ENCODE measurements at regions not wholly inside any gene's neighbourhood (a gene's known extent, or its start where the extent isn't known, plus 50 kb on each side); places are given as distances from the start of the nearest gene placed in this dataset.

DNA sequence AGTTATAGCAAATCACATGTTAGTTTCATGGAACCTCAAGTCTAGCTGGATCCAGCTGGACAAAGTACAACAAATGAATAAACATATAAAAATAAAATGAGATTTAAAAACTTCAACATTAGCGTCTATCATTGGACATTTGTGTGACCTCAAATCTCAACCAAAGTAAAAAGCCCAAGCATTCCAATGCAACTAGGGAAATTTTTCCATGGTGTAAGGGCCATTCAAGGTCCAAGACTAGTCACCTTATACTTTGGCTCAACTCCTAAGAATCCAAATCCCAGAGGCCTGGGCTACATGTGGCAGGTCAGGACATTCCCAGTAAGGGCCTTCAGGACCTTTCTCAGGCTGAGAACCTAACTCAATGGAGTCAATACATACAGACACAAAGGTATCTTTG is 137.4 kb upstream of the DMAC1 start:
- DNase-seq = no peak

- DNase-seq = peak; percentile 1
Measured at GRCh38 chr9:7936163-7936562, 136.6 kb upstream of the DMAC1 start.

DNA sequence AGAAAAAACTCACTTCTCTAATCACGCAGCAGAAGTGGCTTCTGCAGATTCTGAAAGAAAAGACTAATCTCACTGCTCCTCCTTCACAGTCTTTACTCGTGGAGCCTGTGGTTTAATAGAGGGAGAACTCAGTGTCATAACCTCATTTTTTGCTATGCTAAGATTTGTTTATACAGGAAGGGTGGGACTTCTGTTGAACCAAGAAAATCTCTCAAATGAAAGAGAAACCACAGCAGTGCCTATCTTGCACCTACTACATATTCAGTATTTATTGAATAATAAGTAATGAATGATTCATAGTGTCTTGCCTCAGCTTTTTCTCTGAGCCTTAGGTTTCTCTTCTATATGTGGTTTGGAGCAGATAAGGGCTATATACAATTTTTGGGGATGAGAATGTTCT is 136.1 kb upstream of the DMAC1 start:
- DNase-seq = no peak

DNA sequence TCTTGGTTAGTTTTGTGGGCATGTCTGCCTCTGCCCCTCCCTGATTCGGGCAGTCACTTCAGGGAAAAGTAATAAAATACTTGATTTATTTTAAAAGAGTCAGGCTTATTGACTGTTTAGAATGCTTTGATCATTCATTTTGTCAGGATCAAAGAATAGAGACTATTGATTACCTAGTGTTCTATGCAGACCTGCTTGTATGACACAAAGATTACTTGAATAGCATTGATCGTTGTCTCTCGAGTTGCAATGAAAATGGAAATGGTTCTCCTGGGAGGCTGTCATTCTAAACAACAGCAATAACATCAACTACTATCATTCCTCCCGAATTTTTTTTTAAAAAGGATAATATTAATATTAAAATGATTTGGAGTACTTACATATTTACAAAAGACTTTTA is 133.2 kb upstream of the DMAC1 start:
- DNase-seq = no peak

DNA sequence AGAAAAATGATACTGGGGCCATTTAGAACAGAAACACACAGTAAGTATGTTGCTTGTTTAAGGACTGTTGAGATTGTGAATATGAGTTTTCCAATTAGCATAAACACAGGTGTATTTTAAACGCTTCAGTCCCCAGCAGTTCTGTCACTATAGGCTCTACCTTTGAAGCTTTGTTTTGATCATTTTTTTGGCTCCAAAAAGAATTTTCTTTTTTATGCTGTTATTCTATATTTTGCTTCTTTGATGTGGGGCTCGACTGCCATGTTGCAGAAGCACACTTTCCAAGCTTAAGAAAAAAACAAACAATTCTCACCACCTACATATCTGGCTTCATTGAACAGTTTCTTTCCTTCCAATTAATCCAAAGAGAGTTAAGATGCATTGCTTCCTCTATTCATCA is 131.0 kb upstream of the DMAC1 start:
- DNase-seq = no peak

GRCh38 chr9:7921545-7922197 is 122.1 kb upstream of the DMAC1 start:
- no peak for DNase-seq

- no peak for DNase-seq
Measured at GRCh38 chr9:7912037-7912535, 112.5 kb upstream of the DMAC1 start.

DNA sequence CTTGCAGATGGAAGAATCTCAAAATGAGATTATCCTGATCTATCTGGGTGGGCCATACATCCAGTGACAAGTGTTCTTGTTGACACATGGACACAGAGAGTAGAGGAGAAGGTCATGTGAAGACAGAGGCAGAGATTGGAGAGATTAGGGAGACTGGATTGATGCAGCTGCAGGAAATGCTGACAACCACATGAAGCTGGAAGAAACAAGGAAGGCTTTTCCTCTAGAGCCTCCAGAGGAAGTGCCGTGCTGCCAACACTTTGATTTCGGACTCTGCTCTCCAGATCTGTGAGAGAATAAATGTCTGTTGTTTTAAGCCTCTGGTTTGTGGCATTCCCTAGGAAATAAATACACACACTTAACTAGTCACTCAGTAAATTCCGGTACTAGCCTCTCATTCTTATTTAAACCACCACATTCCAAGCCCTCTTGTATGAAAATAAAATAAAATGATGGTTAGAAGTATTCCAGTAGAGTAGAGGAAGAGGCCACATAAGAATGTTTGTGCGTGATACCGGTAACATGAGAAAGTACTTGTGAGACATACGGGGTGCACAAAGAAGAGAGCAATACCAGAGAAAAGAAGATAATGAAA is 110.9 kb upstream of the DMAC1 start:
- DNase-seq = no peak

- no peak for DNase-seq
Measured at GRCh38 chr9:7909537-7909936, 110.0 kb upstream of the DMAC1 start.

- DNase-seq = no peak
Measured at GRCh38 chr9:7907551-7908337, 108.2 kb upstream of the DMAC1 start.

- no peak for DNase-seq
Measured at GRCh38 chr9:7906783-7907550, 107.4 kb upstream of the DMAC1 start.

DNA sequence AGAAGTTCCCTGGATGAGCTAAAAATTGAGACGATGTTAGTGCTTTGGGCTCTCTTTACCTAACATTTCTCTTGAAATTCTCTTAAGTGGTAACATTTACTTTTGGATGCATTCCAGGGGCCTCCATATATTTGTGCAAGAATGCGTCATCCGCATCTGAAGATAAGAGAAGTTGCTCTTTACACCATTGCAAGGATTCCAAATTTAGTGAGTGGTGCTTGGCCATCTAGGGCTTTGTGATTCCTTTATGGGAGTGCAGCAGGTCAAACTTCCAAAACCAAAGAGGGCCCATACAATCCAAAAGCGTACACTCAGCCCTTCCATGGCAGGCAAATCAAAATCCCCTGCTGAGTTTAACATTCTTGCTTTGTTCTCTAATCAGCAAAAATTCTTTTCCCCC is 102.0 kb upstream of the DMAC1 start:
- no peak for DNase-seq

- no peak for DNase-seq
Measured at GRCh38 chr9:7900541-7900940, 101.0 kb upstream of the DMAC1 start.

DNA sequence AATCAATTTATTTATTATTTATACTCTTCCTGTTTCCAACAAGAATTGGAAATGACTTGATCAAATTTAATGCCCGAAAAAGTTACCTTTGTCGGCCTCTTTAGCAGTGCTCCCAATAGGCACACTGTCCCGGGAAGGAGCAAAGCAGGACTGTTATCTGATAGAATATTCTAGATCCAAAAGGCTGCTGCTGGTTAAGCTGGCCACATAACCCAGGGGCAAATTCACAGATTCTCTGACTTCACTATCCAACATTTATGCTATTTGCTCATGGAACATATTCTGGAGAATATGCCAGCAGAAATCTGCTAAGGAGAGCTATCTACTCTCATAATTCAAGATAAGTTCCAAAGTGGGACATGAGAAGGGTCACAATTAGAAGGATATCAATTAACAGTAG is 100.2 kb upstream of the DMAC1 start:
- no peak for DNase-seq

DNA sequence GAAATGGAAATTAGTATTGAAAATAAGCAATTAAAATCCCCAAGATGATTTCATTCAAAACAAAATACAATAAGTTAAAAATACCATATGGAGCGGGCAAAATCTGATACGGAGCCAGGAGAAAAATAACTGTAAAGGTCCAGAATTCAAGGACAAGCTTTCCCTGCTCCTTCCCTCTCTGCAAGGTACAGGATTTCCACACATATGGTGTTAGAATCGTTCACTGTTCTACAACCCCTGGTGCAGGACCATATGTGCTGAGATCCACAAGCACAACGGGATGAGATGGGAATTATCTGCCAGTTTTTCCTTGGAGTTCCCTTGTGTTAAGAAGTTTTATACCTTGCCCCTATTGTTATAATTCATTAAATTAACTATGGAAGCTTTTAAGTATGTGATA is 94.7 kb upstream of the DMAC1 start:
- no peak for DNase-seq

- DNase-seq = no peak
Measured at GRCh38 chr9:7892975-7893374, 93.4 kb upstream of the DMAC1 start.

DNA sequence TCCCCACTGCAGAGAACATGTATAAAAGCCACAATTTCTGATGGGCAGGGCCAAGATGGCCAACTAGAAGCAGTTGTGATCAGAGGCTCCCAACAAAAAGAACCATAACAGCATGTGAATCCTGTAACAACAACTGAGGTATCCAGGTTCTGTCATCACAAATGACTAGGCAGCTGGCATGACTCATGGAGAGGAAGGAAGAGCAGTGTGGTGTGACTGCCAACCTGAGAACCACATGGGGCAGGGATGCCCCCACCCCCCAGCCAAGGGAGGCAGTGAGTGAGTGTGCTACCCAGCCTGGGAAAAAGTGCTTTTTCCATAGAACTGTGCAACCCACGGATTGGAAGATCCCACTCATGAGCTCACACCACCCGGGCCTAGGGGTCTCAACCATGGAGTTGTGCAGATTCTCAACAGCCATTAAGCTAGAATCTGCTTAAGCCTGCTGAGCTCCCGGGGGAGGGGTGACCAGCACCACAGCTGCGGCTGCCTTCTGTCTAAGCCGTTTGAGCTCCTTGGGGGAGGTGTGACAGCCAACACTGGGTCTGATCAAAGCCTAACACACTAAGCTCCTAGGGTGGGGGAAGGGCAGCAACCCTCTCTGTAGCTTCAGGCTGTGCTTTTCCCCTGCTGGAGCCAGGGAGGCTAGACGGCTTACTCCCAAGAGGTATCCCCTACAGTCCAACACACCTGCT is 80.1 kb upstream of the DMAC1 start:
- DNase-seq = no peak

- no peak for DNase-seq
Measured at GRCh38 chr9:7871977-7872730, 72.6 kb upstream of the DMAC1 start.

- no peak for DNase-seq
Measured at GRCh38 chr9:7869340-7869739, 69.8 kb upstream of the DMAC1 start.

- DNase-seq = no peak
Measured at GRCh38 chr9:7862170-7862569, 62.6 kb upstream of the DMAC1 start.

DNA sequence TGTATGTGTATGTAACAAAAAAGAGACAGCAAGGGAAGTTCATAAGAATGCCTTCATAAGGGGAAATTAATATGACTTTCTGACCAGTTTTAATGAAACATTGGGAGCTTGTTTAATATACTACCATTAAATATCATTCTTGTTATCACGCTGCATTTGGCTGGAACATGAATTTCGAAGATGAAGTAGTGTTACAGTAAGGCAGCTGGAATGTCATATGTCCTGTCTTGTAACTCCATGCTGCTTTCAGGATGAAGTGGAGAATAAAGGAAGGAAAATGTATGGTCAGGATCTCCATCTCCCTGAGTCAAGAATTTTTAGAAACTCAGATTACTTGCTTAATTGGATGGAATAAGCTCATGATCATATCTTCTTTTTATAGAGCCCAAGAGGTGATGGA is 61.5 kb upstream of the DMAC1 start:
- DNase-seq = no peak

- no peak for DNase-seq
Measured at GRCh38 chr9:7860335-7860709, 60.7 kb upstream of the DMAC1 start.
